ENCODE measurements at regions not wholly inside any gene's neighbourhood (a gene's known extent, or its start where the extent isn't known, plus 50 kb on each side); places are given as distances from the start of the nearest gene placed in this dataset.

- no TSS peak for BruUV-seq (replicated peaks)
- WGBS (ENCODE audit: insufficient coverage, insufficient replicate concordance, low lambda C conversion rate, missing lambda C conversion rate), result 0% methylated on average over 2 of the region's 2 CpGs
- RAD21 ChIA-PET (ENCODE audit: unreplicated experiment), result no interaction called here
Observed at GRCh38 chr6:115442323-115442722, 618.4 kb downstream of the FRK start.

DNA sequence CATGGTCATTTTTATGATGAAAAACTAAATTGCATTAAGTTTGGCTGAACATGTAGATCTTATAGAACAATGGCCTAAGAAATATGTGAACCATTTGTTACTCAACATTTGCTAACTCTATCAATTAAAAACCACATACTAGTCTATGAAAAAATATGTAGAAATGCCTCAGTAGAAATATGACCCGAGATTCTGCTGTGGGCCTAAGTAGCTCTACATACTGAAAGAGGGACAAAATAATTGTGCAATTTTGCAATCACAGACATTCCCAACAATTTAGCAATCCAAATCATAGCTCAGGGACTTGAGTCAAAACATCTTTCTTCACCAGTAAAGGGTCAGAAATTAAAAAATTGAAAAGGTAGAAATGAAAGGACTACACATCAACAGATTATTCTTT is 619.0 kb downstream of the FRK start:
- BruUV-seq (replicated peaks), result no TSS peak
- SMC1A ChIA-PET (ENCODE audit: uncharacterized antibody, unreplicated experiment), result interaction anchor here (1.5 kb wide), 1 partner anchor 13 kb away, joined by 4 read pairs; no protein-coding TSS in a partner anchor
- RAD21 ChIA-PET (ENCODE audit: unreplicated experiment), result no interaction called here
- H4K20me1 ChIP-seq (ENCODE audit: control insufficient read depth, insufficient read depth), result no peaks in the 10 kb centered on the region
- no peak overlapping the region for H3K4me2 ChIP-seq (ENCODE audit: control insufficient read depth, insufficient read depth)
- no peaks in the 10 kb centered on the region for H3K79me2 ChIP-seq (ENCODE audit: control insufficient read depth, insufficient read depth, low read length)
- no peaks in the 10 kb centered on the region for H3K4me1 ChIP-seq (ENCODE audit: control insufficient read depth, insufficient read depth, low read length)
- H3K36me3 ChIP-seq (ENCODE audit: control insufficient read depth in 2 of 2, insufficient read depth in 2 of 2, low read length in 1 of 2), result no peaks in the 10 kb centered on the region
- no peak overlapping the region for H3K27ac ChIP-seq (ENCODE audit: control insufficient read depth, insufficient read depth)
- no peaks in the 10 kb centered on the region for H3K9me3 ChIP-seq (replicated peaks; ENCODE audit: control insufficient read depth, insufficient read depth, low read length)
- H2AFZ ChIP-seq (ENCODE audit: control insufficient read depth, low read depth, low read length), result no peak overlapping the region
- no peak overlapping the region for H3K9ac ChIP-seq (ENCODE audit: control insufficient read depth, insufficient read depth, low read length)
- in situ Hi-C loops (cut with MboI) (no loop called here), intact Hi-C loops (cut with micrococcal nuclease; ENCODE audit: unreplicated experiment) (loop anchor here (5.0 to 10.0 kb wide), 2 partner anchors 453 to 536 kb away; no protein-coding TSS in a partner anchor)
- ATAC-seq (no peak), FAIRE-seq (no peak), DNase-seq (ENCODE audit: low read depth, low spot score) (no peak)
- 0% methylated on average over 1 of the region's 1 CpG for WGBS (ENCODE audit: insufficient coverage, insufficient replicate concordance, low lambda C conversion rate, missing lambda C conversion rate)
- no peaks in the 10 kb centered on the region for H3K27me3 ChIP-seq (replicated peaks in 1 of 2; ENCODE audit: control insufficient read depth in 2 of 2, insufficient read depth in 2 of 2, low read length in 1 of 2)
- CTCF ChIA-PET, result no interaction called here
- no peak overlapping the region for H3K4me3 ChIP-seq
- no peak for TF ChIP-seq SP1 (IDR thresholded peaks at IDR 0.05; ENCODE audit: low read depth, low read length)
- no peak for TF ChIP-seq SIN3A (IDR thresholded peaks at IDR 0.05; ENCODE audit: low read depth, low read length)
- no peak for TF ChIP-seq SMARCA5 (IDR thresholded peaks at IDR 0.05)
- TF ChIP-seq, protein P1, sequence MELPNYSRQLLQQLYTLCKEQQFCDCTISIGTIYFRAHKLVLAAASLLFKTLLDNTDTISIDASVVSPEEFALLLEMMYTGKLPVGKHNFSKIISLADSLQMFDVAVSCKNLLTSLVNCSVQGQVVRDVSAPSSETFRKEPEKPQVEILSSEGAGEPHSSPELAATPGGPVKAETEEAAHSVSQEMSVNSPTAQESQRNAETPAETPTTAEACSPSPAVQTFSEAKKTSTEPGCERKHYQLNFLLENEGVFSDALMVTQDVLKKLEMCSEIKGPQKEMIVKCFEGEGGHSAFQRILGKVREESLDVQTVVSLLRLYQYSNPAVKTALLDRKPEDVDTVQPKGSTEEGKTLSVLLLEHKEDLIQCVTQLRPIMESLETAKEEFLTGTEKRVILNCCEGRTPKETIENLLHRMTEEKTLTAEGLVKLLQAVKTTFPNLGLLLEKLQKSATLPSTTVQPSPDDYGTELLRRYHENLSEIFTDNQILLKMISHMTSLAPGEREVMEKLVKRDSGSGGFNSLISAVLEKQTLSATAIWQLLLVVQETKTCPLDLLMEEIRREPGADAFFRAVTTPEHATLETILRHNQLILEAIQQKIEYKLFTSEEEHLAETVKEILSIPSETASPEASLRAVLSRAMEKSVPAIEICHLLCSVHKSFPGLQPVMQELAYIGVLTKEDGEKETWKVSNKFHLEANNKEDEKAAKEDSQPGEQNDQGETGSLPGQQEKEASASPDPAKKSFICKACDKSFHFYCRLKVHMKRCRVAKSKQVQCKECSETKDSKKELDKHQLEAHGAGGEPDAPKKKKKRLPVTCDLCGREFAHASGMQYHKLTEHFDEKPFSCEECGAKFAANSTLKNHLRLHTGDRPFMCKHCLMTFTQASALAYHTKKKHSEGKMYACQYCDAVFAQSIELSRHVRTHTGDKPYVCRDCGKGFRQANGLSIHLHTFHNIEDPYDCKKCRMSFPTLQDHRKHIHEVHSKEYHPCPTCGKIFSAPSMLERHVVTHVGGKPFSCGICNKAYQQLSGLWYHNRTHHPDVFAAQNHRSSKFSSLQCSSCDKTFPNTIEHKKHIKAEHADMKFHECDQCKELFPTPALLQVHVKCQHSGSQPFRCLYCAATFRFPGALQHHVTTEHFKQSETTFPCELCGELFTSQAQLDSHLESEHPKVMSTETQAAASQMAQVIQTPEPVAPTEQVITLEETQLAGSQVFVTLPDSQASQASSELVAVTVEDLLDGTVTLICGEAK (IDR thresholded peaks at IDR 0.05; ENCODE audit: borderline replicate concordance), result no peak
- TF ChIP-seq IRF4 (IDR thresholded peaks at IDR 0.05; ENCODE audit: low read depth, low read length), result no peak
- TF ChIP-seq BCL11A (IDR thresholded peaks at IDR 0.05; ENCODE audit: low read depth, low read length), result no peak
- TF ChIP-seq, protein P2, sequence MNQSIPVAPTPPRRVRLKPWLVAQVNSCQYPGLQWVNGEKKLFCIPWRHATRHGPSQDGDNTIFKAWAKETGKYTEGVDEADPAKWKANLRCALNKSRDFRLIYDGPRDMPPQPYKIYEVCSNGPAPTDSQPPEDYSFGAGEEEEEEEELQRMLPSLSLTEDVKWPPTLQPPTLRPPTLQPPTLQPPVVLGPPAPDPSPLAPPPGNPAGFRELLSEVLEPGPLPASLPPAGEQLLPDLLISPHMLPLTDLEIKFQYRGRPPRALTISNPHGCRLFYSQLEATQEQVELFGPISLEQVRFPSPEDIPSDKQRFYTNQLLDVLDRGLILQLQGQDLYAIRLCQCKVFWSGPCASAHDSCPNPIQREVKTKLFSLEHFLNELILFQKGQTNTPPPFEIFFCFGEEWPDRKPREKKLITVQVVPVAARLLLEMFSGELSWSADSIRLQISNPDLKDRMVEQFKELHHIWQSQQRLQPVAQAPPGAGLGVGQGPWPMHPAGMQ (IDR thresholded peaks at IDR 0.05; ENCODE audit: borderline replicate concordance), result no peak
- no peak for TF ChIP-seq MAX (IDR thresholded peaks at IDR 0.05; ENCODE audit: low read depth, low read length)
- TF ChIP-seq, protein P3, sequence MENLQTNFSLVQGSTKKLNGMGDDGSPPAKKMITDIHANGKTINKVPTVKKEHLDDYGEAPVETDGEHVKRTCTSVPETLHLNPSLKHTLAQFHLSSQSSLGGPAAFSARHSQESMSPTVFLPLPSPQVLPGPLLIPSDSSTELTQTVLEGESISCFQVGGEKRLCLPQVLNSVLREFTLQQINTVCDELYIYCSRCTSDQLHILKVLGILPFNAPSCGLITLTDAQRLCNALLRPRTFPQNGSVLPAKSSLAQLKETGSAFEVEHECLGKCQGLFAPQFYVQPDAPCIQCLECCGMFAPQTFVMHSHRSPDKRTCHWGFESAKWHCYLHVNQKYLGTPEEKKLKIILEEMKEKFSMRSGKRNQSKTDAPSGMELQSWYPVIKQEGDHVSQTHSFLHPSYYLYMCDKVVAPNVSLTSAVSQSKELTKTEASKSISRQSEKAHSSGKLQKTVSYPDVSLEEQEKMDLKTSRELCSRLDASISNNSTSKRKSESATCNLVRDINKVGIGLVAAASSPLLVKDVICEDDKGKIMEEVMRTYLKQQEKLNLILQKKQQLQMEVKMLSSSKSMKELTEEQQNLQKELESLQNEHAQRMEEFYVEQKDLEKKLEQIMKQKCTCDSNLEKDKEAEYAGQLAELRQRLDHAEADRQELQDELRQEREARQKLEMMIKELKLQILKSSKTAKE (IDR thresholded peaks at IDR 0.05; ENCODE audit: low read depth, poor library complexity, severe bottlenecking), result no peak
- TF ChIP-seq DPF2 (IDR thresholded peaks at IDR 0.05), result no peak
- POLR2A ChIA-PET, result no interaction called here

More at GRCh38 chr6:115442323-115442722, 618.4 kb downstream of the FRK start:
- in situ Hi-C loops (cut with MboI), result no loop called here
- CTCF ChIA-PET, result no interaction called here
- no peak for TF ChIP-seq CREM (IDR thresholded peaks at IDR 0.05; ENCODE audit: low read depth)
- H2AFZ ChIP-seq (ENCODE audit: control insufficient read depth, low read depth, low read length), result no peak overlapping the region
- H3K27ac ChIP-seq (ENCODE audit: control insufficient read depth, insufficient read depth), result no peak overlapping the region
- H3K9me3 ChIP-seq (replicated peaks; ENCODE audit: control insufficient read depth, insufficient read depth, low read length), result no peaks in the 10 kb centered on the region
- no peaks in the 10 kb centered on the region for H3K27me3 ChIP-seq (replicated peaks in 1 of 2; ENCODE audit: control insufficient read depth in 2 of 2, insufficient read depth in 2 of 2, low read length in 1 of 2)
- SMC1A ChIA-PET (ENCODE audit: uncharacterized antibody, unreplicated experiment), result interaction anchor here (1.5 kb wide), 1 partner anchor 14 kb away, joined by 4 read pairs; no protein-coding TSS in a partner anchor
- H3K79me2 ChIP-seq (ENCODE audit: control insufficient read depth, insufficient read depth, low read length), result no peaks in the 10 kb centered on the region
- intact Hi-C loops (cut with micrococcal nuclease; ENCODE audit: unreplicated experiment), result loop anchor here (5.0 to 10.0 kb wide), 2 partner anchors 452 to 535 kb away; no protein-coding TSS in a partner anchor
- POLR2A ChIA-PET, result no interaction called here
- no peak overlapping the region for H3K9ac ChIP-seq (ENCODE audit: control insufficient read depth, insufficient read depth, low read length)
- DNase-seq (ENCODE audit: low read depth, low spot score), result no peak
- no peak for FAIRE-seq
- H3K4me3 ChIP-seq, result no peak overlapping the region
- H4K20me1 ChIP-seq (ENCODE audit: control insufficient read depth, insufficient read depth), result no peaks in the 10 kb centered on the region
- no peaks in the 10 kb centered on the region for H3K36me3 ChIP-seq (ENCODE audit: control insufficient read depth in 2 of 2, insufficient read depth in 2 of 2, low read length in 1 of 2)
- no peak overlapping the region for H3K4me2 ChIP-seq (ENCODE audit: control insufficient read depth, insufficient read depth)
- ATAC-seq, result no peak
- H3K4me1 ChIP-seq (ENCODE audit: control insufficient read depth, insufficient read depth, low read length), result no peaks in the 10 kb centered on the region
